ENCODE measurements at regions not wholly inside any gene's neighbourhood (a gene's known extent, or its start where the extent isn't known, plus 50 kb on each side); places are given as distances from the start of the nearest gene placed in this dataset.

- H3K4me3 ChIP-seq (ENCODE audit: low read depth, low read length) = no peak overlapping the region
- no peak for DNase-seq (ENCODE audit: low read depth)
- no peak for TF ChIP-seq CTCF (IDR thresholded peaks at IDR 0.05; ENCODE audit: control insufficient read depth, extremely low read depth, insufficient read depth)
Measured at GRCh38 chr5:3027866-3028635, 276.6 kb upstream of the IRX2 start.

DNA sequence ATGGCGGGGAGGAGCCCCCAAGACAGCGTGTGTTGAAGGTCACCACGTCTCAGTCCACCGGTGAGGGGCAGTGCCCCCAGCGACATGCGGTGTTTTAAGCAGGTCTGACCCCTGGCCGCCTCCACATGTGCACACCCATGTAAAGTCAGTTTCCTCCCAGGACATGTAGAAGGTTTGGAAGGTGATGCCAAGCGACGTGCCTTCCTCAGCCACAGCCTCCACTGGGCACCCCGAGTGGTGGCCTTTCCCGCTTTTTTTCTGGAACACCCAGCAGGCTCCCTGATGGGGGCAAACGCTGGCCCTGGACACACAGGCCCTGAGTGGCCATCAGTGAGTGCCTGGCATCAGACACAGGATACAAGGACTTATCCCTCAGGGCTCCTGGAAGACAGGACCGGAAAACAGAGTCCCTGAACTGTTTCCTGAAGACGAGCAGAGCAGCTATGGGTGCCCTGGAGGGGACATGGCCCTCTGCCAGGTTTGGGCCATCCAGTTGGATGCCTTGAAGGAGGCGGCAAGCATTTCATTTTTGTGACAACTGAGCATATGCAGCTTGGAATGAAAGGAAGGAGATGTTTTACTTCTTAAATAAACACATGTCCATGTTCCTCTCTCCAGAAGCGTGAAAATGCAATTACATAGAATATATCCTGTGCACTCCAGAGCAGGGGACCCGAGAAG, 275.8 kb upstream of the IRX2 start:
- no peak overlapping the region for H3K4me3 ChIP-seq (ENCODE audit: low read depth, low read length)
- no peak for TF ChIP-seq CTCF (IDR thresholded peaks at IDR 0.05; ENCODE audit: control insufficient read depth, extremely low read depth, insufficient read depth)
- no peak for DNase-seq (ENCODE audit: low read depth)

GRCh38 chr5:3026651-3027050, 275.2 kb upstream of the IRX2 start:
- no peak for DNase-seq (ENCODE audit: low read depth)
- no peak for TF ChIP-seq CTCF (IDR thresholded peaks at IDR 0.05; ENCODE audit: control insufficient read depth, extremely low read depth, insufficient read depth)
- H3K4me3 ChIP-seq (ENCODE audit: low read depth, low read length) = no peak overlapping the region

GRCh38 chr5:3026099-3026498, 274.6 kb upstream of the IRX2 start:
- no peak overlapping the region for H3K4me3 ChIP-seq (ENCODE audit: low read depth, low read length)
- no peak for DNase-seq (ENCODE audit: low read depth)
- TF ChIP-seq CTCF (IDR thresholded peaks at IDR 0.05; ENCODE audit: control insufficient read depth, extremely low read depth, insufficient read depth) = no peak

DNA sequence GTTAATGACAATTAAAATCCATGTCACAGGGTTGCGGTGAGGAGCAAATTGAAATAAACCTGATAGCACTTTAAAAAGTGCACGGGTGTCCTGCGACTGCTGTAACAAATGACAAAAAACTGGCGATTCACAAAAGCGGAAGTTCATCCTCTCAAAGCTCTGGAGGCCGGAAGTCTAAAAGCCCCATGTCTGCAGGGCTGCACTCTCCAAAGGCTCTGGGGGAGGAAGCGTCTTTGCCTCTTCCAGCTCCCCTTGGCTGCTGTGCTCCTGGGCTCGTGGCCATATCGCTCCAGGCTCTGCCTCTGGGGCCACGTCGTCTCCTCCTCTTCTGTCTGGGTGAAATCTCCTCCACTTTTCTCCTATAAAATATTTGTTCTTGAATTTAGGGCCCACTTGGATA, 273.9 kb upstream of the IRX2 start:
- no peak overlapping the region for H3K4me3 ChIP-seq (ENCODE audit: low read depth, low read length)
- DNase-seq (ENCODE audit: low read depth) = no peak
- no peak for TF ChIP-seq CTCF (IDR thresholded peaks at IDR 0.05; ENCODE audit: control insufficient read depth, extremely low read depth, insufficient read depth)

DNA sequence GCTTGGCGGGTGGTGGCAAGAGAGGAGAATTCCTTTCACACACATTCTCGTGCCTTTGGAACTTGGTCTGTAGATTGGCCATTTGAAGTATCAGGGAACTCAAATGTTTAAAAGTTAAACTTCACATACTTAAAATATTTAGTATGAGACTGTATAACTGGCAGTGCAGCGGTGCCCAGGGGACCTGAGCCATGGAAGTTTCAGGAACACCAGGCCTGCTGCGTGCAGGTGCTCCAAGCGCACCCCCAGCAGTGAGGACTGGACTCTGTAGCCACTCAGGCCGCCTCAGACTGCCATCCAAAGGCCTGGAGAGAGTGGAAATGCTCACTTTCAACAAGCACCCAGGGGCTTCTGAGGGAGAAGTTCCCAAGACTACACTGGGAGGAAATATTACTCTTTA, 273.5 kb upstream of the IRX2 start:
- H3K4me3 ChIP-seq (ENCODE audit: low read depth, low read length) = no peak overlapping the region
- TF ChIP-seq CTCF (IDR thresholded peaks at IDR 0.05; ENCODE audit: control insufficient read depth, extremely low read depth, insufficient read depth) = no peak
- DNase-seq (ENCODE audit: low read depth) = no peak

Data from LNCaP clone FGC (cell line).